ENCODE measurements at regions not wholly inside any gene's neighbourhood (a gene's known extent, or its start where the extent isn't known, plus 50 kb on each side); places are given as distances from the start of the nearest gene placed in this dataset.
"Not testable (repeated sequence)": the region's sequence is repeated elsewhere in the genome, so short reads cannot be mapped to it uniquely, and the experiment has no call there.

GRCh38 chr14:49250517-49250916 is 335.7 kb downstream of the RPS29 start:
- no peak for DNase-seq (ENCODE audit: extremely low read depth in 1 of 2, low read depth in 1 of 2)

GRCh38 chr14:49250109-49250508 is 336.1 kb downstream of the RPS29 start:
- no peak for DNase-seq (ENCODE audit: extremely low read depth in 1 of 2, low read depth in 1 of 2)

GRCh38 chr14:49249022-49249421 is 337.2 kb downstream of the RPS29 start:
- no peak for DNase-seq (ENCODE audit: extremely low read depth in 1 of 2, low read depth in 1 of 2)

- not testable (repeated sequence) for DNase-seq (ENCODE audit: extremely low read depth in 1 of 2, low read depth in 1 of 2)
These were observed 342.4 kb downstream of the RPS29 start for GRCh38 chr14:49243777-49244176.

GRCh38 chr14:49240383-49240782 is 345.8 kb downstream of the RPS29 start:
- DNase-seq (ENCODE audit: extremely low read depth in 1 of 2, low read depth in 1 of 2) = no peak

- DNase-seq (ENCODE audit: extremely low read depth in 1 of 2, low read depth in 1 of 2) = no peak
These were observed 357.6 kb downstream of the RPS29 start for GRCh38 chr14:49228552-49228951.

GRCh38 chr14:49221316-49221715 is 364.9 kb downstream of the RPS29 start:
- no peak for DNase-seq (ENCODE audit: extremely low read depth in 1 of 2, low read depth in 1 of 2)

- no peak for DNase-seq (ENCODE audit: extremely low read depth in 1 of 2, low read depth in 1 of 2)
These were observed 365.7 kb downstream of the RPS29 start for GRCh38 chr14:49220492-49220891.

- no peak for DNase-seq (ENCODE audit: extremely low read depth in 1 of 2, low read depth in 1 of 2)
These were observed 367.6 kb downstream of the RPS29 start for GRCh38 chr14:49218436-49219092.

- no peak for DNase-seq (ENCODE audit: extremely low read depth in 1 of 2, low read depth in 1 of 2)
These were observed 373.5 kb downstream of the RPS29 start for GRCh38 chr14:49212721-49213120.

- no peak for DNase-seq (ENCODE audit: extremely low read depth in 1 of 2, low read depth in 1 of 2)
These were observed 376.8 kb downstream of the RPS29 start for GRCh38 chr14:49209416-49209815.

- no peak for DNase-seq (ENCODE audit: extremely low read depth in 1 of 2, low read depth in 1 of 2)
These were observed 379.4 kb downstream of the RPS29 start for GRCh38 chr14:49206828-49207227.

GRCh38 chr14:49203676-49204075 is 382.5 kb downstream of the RPS29 start:
- DNase-seq (ENCODE audit: extremely low read depth in 1 of 2, low read depth in 1 of 2) = no peak

GRCh38 chr14:49199159-49199558 is 387.0 kb downstream of the RPS29 start:
- no peak for DNase-seq (ENCODE audit: extremely low read depth in 1 of 2, low read depth in 1 of 2)

GRCh38 chr14:49196327-49196726 is 389.9 kb downstream of the RPS29 start:
- DNase-seq (ENCODE audit: extremely low read depth in 1 of 2, low read depth in 1 of 2) = no peak

- no peak for DNase-seq (ENCODE audit: extremely low read depth in 1 of 2, low read depth in 1 of 2)
These were observed 392.1 kb downstream of the RPS29 start for GRCh38 chr14:49194067-49194466.

GRCh38 chr14:49193332-49194065 is 392.7 kb downstream of the RPS29 start:
- no peak for DNase-seq (ENCODE audit: extremely low read depth in 1 of 2, low read depth in 1 of 2)

- no peak for DNase-seq (ENCODE audit: extremely low read depth in 1 of 2, low read depth in 1 of 2)
These were observed 394.8 kb downstream of the RPS29 start for GRCh38 chr14:49191380-49191779.

GRCh38 chr14:49189375-49189774 is 396.8 kb downstream of the RPS29 start:
- no peak for DNase-seq (ENCODE audit: extremely low read depth in 1 of 2, low read depth in 1 of 2)

GRCh38 chr14:49187799-49188198 is 398.4 kb downstream of the RPS29 start:
- no peak for DNase-seq (ENCODE audit: extremely low read depth in 1 of 2, low read depth in 1 of 2)

GRCh38 chr14:49173765-49174373 is 412.3 kb downstream of the RPS29 start:
- DNase-seq (ENCODE audit: extremely low read depth in 1 of 2, low read depth in 1 of 2) = peak in 1 of 2 donors; percentile 4

- no peak for DNase-seq (ENCODE audit: extremely low read depth in 1 of 2, low read depth in 1 of 2)
These were observed 422.1 kb downstream of the RPS29 start for GRCh38 chr14:49164074-49164473.

Measured in stimulated activated CD8-positive, alpha-beta memory T cell treated with anti-CD3 and anti-CD28 coated beads, Interleukin-7, amount 100 ng/mL, for 48 hours (primary cell).